Epithelial cell of esophagus (primary cell): ENCODE measurements at regions not wholly inside any gene's neighbourhood (a gene's known extent, or its start where the extent isn't known, plus 50 kb on each side); places are given as distances from the start of the nearest gene placed in this dataset.
"Not testable (repeated sequence)": the region's sequence is repeated elsewhere in the genome, so short reads cannot be mapped to it uniquely, and the experiment has no call there.

Source experiments
- DNase-seq: peaks from one replicate; pipeline ENCODE4 v3.0.0; 2010; ENCODE audit warnings: low read depth
- H3K4me3 ChIP-seq: 2 replicates; pipeline ENCODE4 v1.5.1; 2011; ENCODE audit warnings: mild to moderate bottlenecking, low read length, control low read depth
- TF ChIP-seq, protein P1 (sequence below): IDR thresholded peaks from 2 replicates; pipeline ENCODE4 v1.5.1; 2011; ENCODE audit warnings: low read depth, mild to moderate bottlenecking, low read length, control low read depth, inconsistent platforms; ENCODE audit not compliant: insufficient read depth; ENCODE audit errors: missing control alignments

DNA sequence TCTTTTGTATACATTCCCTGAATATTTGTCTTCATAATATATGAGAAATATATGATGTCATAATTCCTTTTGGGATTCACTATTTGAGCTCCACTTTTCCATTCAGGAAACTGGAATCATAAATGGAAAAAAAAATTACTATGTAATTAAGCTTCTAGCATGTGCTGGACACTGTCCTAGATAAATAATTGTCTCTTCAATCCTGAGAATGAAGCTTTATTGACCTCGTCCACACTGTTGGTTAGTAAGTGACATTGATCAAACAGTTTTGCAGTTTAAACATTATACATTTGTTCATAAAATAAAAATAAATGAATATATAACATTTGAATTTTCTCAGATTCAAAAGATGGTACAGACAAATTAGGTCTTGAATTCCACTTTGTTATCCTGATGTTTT, 1691.2 kb downstream of the LRRC4C start:
- no peak overlapping the region for H3K4me3 ChIP-seq
- TF ChIP-seq, protein P1, sequence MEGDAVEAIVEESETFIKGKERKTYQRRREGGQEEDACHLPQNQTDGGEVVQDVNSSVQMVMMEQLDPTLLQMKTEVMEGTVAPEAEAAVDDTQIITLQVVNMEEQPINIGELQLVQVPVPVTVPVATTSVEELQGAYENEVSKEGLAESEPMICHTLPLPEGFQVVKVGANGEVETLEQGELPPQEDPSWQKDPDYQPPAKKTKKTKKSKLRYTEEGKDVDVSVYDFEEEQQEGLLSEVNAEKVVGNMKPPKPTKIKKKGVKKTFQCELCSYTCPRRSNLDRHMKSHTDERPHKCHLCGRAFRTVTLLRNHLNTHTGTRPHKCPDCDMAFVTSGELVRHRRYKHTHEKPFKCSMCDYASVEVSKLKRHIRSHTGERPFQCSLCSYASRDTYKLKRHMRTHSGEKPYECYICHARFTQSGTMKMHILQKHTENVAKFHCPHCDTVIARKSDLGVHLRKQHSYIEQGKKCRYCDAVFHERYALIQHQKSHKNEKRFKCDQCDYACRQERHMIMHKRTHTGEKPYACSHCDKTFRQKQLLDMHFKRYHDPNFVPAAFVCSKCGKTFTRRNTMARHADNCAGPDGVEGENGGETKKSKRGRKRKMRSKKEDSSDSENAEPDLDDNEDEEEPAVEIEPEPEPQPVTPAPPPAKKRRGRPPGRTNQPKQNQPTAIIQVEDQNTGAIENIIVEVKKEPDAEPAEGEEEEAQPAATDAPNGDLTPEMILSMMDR = no peak
- DNase-seq = no peak

DNA sequence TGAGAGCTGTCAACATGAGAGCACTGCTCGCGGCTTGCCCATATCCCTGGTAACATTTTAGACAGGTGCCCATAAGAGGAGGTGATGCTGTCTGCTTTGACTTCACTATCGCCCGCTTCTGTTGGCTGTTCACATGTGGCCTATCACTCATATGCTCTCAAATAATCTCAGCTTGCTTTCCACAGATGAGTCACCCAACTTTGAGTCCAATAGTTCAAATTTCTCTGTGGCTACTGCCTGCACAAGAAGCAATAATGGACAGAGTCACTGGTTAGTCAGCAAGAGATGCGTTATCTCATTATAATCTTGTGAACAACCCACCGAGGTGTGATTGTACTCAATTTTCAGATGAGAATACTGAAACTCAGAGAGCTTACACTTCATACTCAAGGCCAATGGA, 1714.1 kb downstream of the LRRC4C start:
- H3K4me3 ChIP-seq = no peak overlapping the region
- DNase-seq = no peak
- TF ChIP-seq, protein P1 = no peak

DNA sequence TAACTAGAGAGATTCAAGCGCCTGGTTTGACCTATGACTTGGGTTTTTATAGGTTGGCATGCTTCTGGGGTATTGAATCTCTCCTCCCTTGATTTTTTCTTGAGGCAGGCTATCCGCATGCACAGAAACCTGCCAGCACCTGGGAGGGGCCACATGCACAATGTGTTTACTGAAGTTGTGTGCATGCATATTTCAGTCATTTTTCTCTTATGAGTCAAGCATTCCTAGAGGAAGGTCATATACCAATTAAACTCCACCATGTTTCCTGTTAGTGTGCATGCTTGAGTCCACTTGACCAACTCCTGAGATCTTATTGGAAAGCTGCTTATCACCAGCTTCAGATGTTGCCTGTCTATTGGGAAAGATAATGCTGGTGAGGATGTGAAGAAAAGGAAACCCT, 1718.4 kb downstream of the LRRC4C start:
- peak; percentile 0 for DNase-seq
- TF ChIP-seq, protein P1 = no peak
- H3K4me3 ChIP-seq = no peak overlapping the region

DNA sequence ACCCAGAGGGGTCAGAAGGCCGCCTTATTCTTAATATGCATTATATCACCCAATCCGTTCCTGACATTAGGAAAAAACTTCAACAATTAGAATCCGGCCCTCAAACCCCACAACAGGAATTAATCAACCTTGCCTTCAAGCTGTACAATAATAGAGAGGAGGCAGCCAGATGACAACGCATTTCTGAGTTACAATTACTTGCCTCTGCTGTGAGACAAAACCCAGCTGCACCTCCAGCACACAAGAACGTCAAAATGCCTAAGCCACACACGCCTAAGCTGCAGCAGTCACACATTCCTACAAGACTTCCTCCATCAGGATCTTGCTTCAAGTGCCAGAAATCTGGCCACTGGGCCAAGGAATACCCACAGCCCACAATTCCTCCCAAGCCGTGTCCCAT, 1723.1 kb downstream of the LRRC4C start:
- not testable (repeated sequence) for DNase-seq

DNA sequence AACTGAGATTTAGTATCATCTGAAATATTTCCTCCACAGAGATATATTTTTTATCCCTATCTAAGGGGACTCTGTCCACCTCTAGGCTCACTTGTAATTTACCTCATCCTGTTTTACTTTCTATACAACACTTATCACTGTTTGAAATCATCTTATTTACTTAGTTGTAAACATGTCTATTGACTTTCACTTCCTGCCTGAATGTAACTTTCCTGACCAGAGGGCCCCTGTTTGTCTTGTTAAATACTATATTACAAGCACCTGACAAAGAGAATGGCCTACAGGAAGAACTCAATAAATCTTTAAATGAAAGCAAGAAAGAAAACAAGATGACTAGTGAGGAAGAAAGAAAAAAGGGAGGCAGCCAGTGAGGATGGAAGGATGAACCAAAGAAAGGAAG, 1727.5 kb downstream of the LRRC4C start:
- TF ChIP-seq, protein P1 = no peak
- H3K4me3 ChIP-seq = no peak overlapping the region
- no peak for DNase-seq

More for the DNA sequence above, 1723.1 kb downstream of the LRRC4C start:
- not testable (repeated sequence) for H3K4me3 ChIP-seq

DNA sequence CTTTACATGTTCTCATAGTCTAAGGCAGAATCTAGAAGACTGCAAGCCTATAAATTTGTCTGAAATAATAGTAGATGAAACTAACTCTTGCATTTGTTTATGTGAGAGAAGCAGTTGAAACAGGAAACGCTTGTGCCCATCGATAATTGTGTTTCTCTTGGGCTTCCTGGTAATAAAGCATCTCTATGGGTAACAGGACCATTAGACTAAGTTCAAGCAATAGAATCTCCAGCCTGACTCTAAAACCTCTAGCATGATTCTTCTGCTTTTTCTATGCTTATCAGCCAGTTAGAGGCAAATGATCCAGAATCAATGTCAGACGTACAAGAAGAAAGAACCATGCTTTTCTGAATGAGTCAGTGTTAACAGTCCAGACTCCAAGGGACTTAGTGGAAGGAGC, 1734.4 kb downstream of the LRRC4C start:
- TF ChIP-seq, protein P1 = no peak
- no peak for DNase-seq
- H3K4me3 ChIP-seq = no peak overlapping the region

DNA sequence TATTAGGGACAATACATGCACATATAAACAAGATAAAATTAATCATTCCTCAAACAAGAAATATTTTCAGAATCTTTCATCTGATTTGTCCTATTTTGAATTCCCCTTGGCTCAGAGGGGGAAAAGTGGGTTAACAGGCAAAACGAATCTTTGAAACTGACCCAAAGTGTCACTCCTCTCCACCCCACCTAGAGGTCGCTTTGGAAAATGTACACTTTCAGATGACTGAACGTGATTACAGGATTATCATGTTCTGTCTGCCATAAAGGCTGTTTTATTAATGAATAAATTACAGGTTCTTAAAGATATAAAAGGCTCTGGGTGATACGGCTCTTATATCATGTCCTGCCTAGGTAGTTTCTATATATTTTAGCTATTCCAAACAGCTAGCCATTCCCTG, 1735.0 kb downstream of the LRRC4C start:
- H3K4me3 ChIP-seq = no peak overlapping the region
- TF ChIP-seq, protein P1 = no peak
- no peak for DNase-seq

DNA sequence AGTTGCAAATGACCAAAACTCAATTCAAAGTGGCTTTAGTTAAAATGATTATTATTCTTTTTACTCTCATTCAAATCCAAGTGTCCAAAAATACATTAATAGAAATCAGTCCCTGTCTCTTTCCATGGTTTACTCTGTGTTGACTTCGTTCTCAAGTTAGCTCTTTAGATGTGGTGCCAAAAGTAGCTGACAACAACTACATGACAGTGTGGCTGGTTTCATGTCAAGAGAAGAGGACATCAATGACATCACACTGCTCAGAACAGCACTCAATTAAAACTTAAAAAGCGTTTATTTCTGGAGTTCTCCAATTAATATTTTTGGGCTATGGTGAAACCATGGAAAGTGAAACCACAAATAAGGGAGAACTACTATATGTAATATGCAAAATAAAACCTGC, 1746.9 kb downstream of the LRRC4C start:
- no peak overlapping the region for H3K4me3 ChIP-seq
- DNase-seq = no peak
- TF ChIP-seq, protein P1 = no peak
